Spleen (tissue), 11 donors: ENCODE measurements at regions not wholly inside any gene's neighbourhood (a gene's known extent, or its start where the extent isn't known, plus 50 kb on each side); places are given as distances from the start of the nearest gene placed in this dataset.

Experiments used
- DNase-seq: peaks from one replicate; pipeline ENCODE4 v3.0.0-alpha.2; 2020
- H3K27ac ChIP-seq, 8 donors: fragments of 200-600 bp; sonication (generic) in 7 of 8; 1 replicate in 4 of 8; 2 replicates in 4 of 8; pipeline versions ENCODE4 v1.5.0 to v1.8.0; 2016 to 2021; ENCODE audit warnings: inconsistent platforms in 4 of 8, mild to moderate bottlenecking in 4 of 8, moderate library complexity in 1 of 8
- H3K27me3 ChIP-seq, 7 donors: fragments of 200-600 bp; sonication (generic) in 6 of 7; replicated peaks in 1 of 7; 1 replicate in 4 of 7; 2 replicates in 3 of 7; pipeline versions ENCODE4 v1.5.0 to v1.8.0; 2016 to 2021; ENCODE audit warnings: inconsistent platforms in 3 of 7, mild to moderate bottlenecking in 1 of 7
- H3K36me3 ChIP-seq, 6 donors: fragments of 200-600 bp; sonication (generic) in 5 of 6; 1 replicate in 4 of 6; 2 replicates in 2 of 6; pipeline versions ENCODE4 v1.5.0 to v1.8.0; 2016 to 2021; ENCODE audit warnings: inconsistent platforms in 2 of 6
- H3K4me1 ChIP-seq, 6 donors: fragments of 200-600 bp; sonication (generic) in 5 of 6; 1 replicate in 3 of 6; 2 replicates in 3 of 6; pipeline versions ENCODE4 v1.5.0 to v1.8.0; 2016 to 2021; ENCODE audit warnings: inconsistent platforms in 3 of 6
- H3K4me3 ChIP-seq, 8 donors: fragments of 200-600 bp; sonication (generic) in 7 of 8; 1 replicate in 4 of 8; 2 replicates in 4 of 8; pipeline versions ENCODE4 v1.5.0 to v1.8.0; 2016 to 2021; ENCODE audit warnings: inconsistent platforms in 4 of 8, mild to moderate bottlenecking in 4 of 8, moderate library complexity in 2 of 8
- H3K9me3 ChIP-seq, 8 donors: fragments of 200-600 bp; sonication (generic) in 7 of 8; 1 replicate in 4 of 8; 2 replicates in 4 of 8; pipeline versions ENCODE4 v1.5.0 to v1.8.0; 2016 to 2021; ENCODE audit warnings: inconsistent platforms in 4 of 8
- CTCF ChIP-seq, 11 experiments: fragments of 200-600 bp in 7 of 11; fragments of 450-650 bp in 4 of 11; sonication (generic) in 4 of 11; IDR thresholded peaks in 8 of 11; conservative IDR thresholded peaks in 3 of 11; 1 replicate in 7 of 11; 2 replicates in 4 of 11; pipeline versions ENCODE4 v1.4.0 to v1.8.0; 2016 to 2021; ENCODE audit warnings: antibody characterized with exemption in 11 of 11, inconsistent platforms in 4 of 11, mild to moderate bottlenecking in 1 of 11
- POLR2A ChIP-seq, 3 donors: fragments of 450-650 bp; IDR thresholded peaks; one replicate each; pipeline ENCODE4 v1.5.1; 2017; ENCODE audit warnings: antibody characterized with exemption in 3 of 3, mild to moderate bottlenecking in 1 of 3
- POLR2AphosphoS5 ChIP-seq, 3 donors: sonication (generic); formaldehyde crosslinking; IDR thresholded peaks; one replicate each; pipeline ENCODE4 v1.5.1; 2017; ENCODE audit warnings: antibody characterized with exemption in 3 of 3
- WGBS, 5 donors: extraction: QIAGEN DNeasy Blood & Tissue Kit in 3 of 5; methylation state at CpG; one replicate each; pipeline versions ENCODE4 v1.1.5 to v1.1.7; 2013 to 2018; 5-methylcytosine and 5-hydroxymethylcytosine counted together
- intact Hi-C: fragments of 100-400 bp; cut with DNase I; formaldehyde crosslinking; loops from one replicate; pipeline ENCODE4 v1.15.0; 2023; ENCODE audit warnings: low total_unique reads
- donor health status: healthy with polysubstance abuse.
- donor health status: DM: no; HTN: no; CAD: no; lungs with moderate emphysema.
- donor health status: DM: no; HTN: no; CAD: no.
- donor health status: Bipolar disorder and iron deficiency.
- donor health status: healthy.
- donor health status: DM: no; HTN: no; CAD: no.
- donor health status: DM: yes; HTN: yes; CAD: no.

GRCh38 chr5:23352446-23352845 lies 155.0 kb upstream of the PRDM9 start:
- intact Hi-C loops, result no loop called here
- Histone ChIP-seq H3K27ac (no peak overlapping the region), H3K27me3 (no peaks in the 10 kb centered on the region), H3K36me3 (no peaks in the 10 kb centered on the region), H3K4me1 (no peaks in the 10 kb centered on the region), H3K9me3 (peaks cover 0 to 7% (median 0%) of the 10 kb centered on the region in 8 donors), H3K4me3 (no peak overlapping the region)
- DNase-seq, result no peak
- TF ChIP-seq POLR2A (IDR thresholded peaks at IDR 0.05) (no peak), CTCF (IDR thresholded peaks at IDR 0.05 in 8 of 11, conservative IDR thresholded peaks at IDR 0.05 in 3 of 11) (no peak), POLR2AphosphoS5 (IDR thresholded peaks at IDR 0.05) (no peak)
- WGBS, 5 donors, result 65 to 75% (median 67%) methylated on average over 8 of the region's 8 CpGs

GRCh38 chr5:23343121-23343520 lies 164.3 kb upstream of the PRDM9 start:
- intact Hi-C loops, result no loop called here
- Histone ChIP-seq H3K4me1 (no peaks in the 10 kb centered on the region), H3K36me3 (no peaks in the 10 kb centered on the region), H3K4me3 (no peak overlapping the region), H3K9me3 (peaks cover 0 to 10% (median 0%) of the 10 kb centered on the region in 8 donors), H3K27me3 (no peaks in the 10 kb centered on the region), H3K27ac (no peak overlapping the region)
- TF ChIP-seq CTCF (IDR thresholded peaks at IDR 0.05 in 8 of 11, conservative IDR thresholded peaks at IDR 0.05 in 3 of 11) (no peak), POLR2A (IDR thresholded peaks at IDR 0.05) (no peak), POLR2AphosphoS5 (IDR thresholded peaks at IDR 0.05) (no peak)
- 84 to 96% (median 89%) methylated on average over 2 of the region's 2 CpGs for WGBS, 5 donors
- DNase-seq, result no peak

GRCh38 chr5:23332650-23333251 lies 174.7 kb upstream of the PRDM9 start:
- H3K9me3 ChIP-seq, result no peaks in the 10 kb centered on the region
- TF ChIP-seq POLR2A (IDR thresholded peaks at IDR 0.05) (no peak), CTCF (IDR thresholded peaks at IDR 0.05 in 8 of 11, conservative IDR thresholded peaks at IDR 0.05 in 3 of 11) (no peak), POLR2AphosphoS5 (IDR thresholded peaks at IDR 0.05) (no peak)
- H3K4me3 ChIP-seq, result no peak overlapping the region
- no peak overlapping the region for H3K27ac ChIP-seq
- 5 to 17% (median 14%) methylated on average over 1 of the region's 1 CpG for WGBS, 5 donors
- no peaks in the 10 kb centered on the region for H3K4me1 ChIP-seq
- no peaks in the 10 kb centered on the region for H3K36me3 ChIP-seq
- intact Hi-C loops, result no loop called here
- H3K27me3 ChIP-seq, result no peaks in the 10 kb centered on the region
- DNase-seq, result no peak

- Histone ChIP-seq H3K9me3 (no peaks in the 10 kb centered on the region), H3K27me3 (no peaks in the 10 kb centered on the region), H3K4me1 (no peaks in the 10 kb centered on the region), H3K4me3 (no peak overlapping the region), H3K27ac (no peak overlapping the region), H3K36me3 (no peaks in the 10 kb centered on the region)
- DNase-seq, result no peak
- intact Hi-C loops, result no loop called here
- TF ChIP-seq CTCF (IDR thresholded peaks at IDR 0.05 in 8 of 11, conservative IDR thresholded peaks at IDR 0.05 in 3 of 11) (no peak), POLR2AphosphoS5 (IDR thresholded peaks at IDR 0.05) (no peak), POLR2A (IDR thresholded peaks at IDR 0.05) (no peak)
- 65 to 77% (median 76%) methylated on average over 3 of the region's 3 CpGs for WGBS, 5 donors
Observed at GRCh38 chr5:23330726-23331125, 176.7 kb upstream of the PRDM9 start.
